SK-N-SH treated with all-trans-retinoic acid at 6 μM for 48 hours (cell line): ENCODE measurements at regions not wholly inside any gene's neighbourhood (a gene's known extent, or its start where the extent isn't known, plus 50 kb on each side); places are given as distances from the start of the nearest gene placed in this dataset.

Source experiments
- ATAC-seq: fragments of 200-7000 bp; cut with Tn5 transposase; 3 replicates; pipeline ENCODE4 v1.9.1; 2020; ENCODE audit warnings: mild to moderate bottlenecking, moderate library complexity
- ARNTL ChIP-seq: fragments of 450-650 bp; formaldehyde crosslinking; IDR thresholded peaks from 2 replicates; pipeline ENCODE4 v1.5.0; 2020; ENCODE audit warnings: low read depth, mild to moderate bottlenecking, moderate library complexity, borderline replicate concordance
- BACH2 ChIP-seq: fragments of 250-450 bp; sonication (Bioruptor Pico); IDR thresholded peaks from 2 replicates; pipeline ENCODE4 v1.9.0; 2021; ENCODE audit warnings: mild to moderate bottlenecking, borderline replicate concordance
- CSDC2 ChIP-seq: fragments of 250-450 bp; sonication (Bioruptor Pico); IDR thresholded peaks from 2 replicates; pipeline ENCODE4 v1.5.0; 2020; ENCODE audit warnings: mild to moderate bottlenecking, moderate library complexity
- ESRRG ChIP-seq: fragments of 250-450 bp; sonication (Bioruptor Pico); IDR thresholded peaks from 2 replicates; pipeline ENCODE4 v1.6.1; 2021; ENCODE audit warnings: mild to moderate bottlenecking
- GLIS3 ChIP-seq: fragments of 250-450 bp; sonication (Bioruptor Pico); IDR thresholded peaks from 2 replicates; pipeline ENCODE4 v1.5.0; 2020; ENCODE audit warnings: mild to moderate bottlenecking, moderate library complexity
- OSR1 ChIP-seq: fragments of 250-450 bp; sonication (Bioruptor Pico); IDR thresholded peaks from 2 replicates; pipeline ENCODE4 v1.8.0; 2022; ENCODE audit warnings: moderate library complexity, mild to moderate bottlenecking, inconsistent platforms
- PPARA ChIP-seq: fragments of 250-450 bp; sonication (Bioruptor Pico); IDR thresholded peaks from 2 replicates; pipeline ENCODE4 v1.5.0; 2020; ENCODE audit warnings: mild to moderate bottlenecking, borderline replicate concordance
- RARB ChIP-seq: fragments of 250-450 bp; sonication (Bioruptor Pico); IDR thresholded peaks from 2 replicates; pipeline ENCODE4 v1.8.0; 2021; ENCODE audit warnings: mild to moderate bottlenecking, moderate library complexity
- SNAI2 ChIP-seq: fragments of 250-450 bp; sonication (Bioruptor Pico); IDR thresholded peaks from 2 replicates; pipeline ENCODE4 v1.5.0; 2020; ENCODE audit warnings: mild to moderate bottlenecking, moderate library complexity
- TCF4 ChIP-seq: fragments of 250-450 bp; sonication (Bioruptor Pico); IDR thresholded peaks from 2 replicates; pipeline ENCODE4 v1.8.0; 2021; ENCODE audit warnings: mild to moderate bottlenecking, moderate library complexity, borderline replicate concordance
- TOX ChIP-seq: fragments of 250-450 bp; sonication (Bioruptor Pico); IDR thresholded peaks from 2 replicates; pipeline ENCODE4 v1.8.0; 2021; ENCODE audit warnings: mild to moderate bottlenecking, moderate library complexity, borderline replicate concordance
- ZC3H10 ChIP-seq: fragments of 250-450 bp; sonication (Bioruptor Pico); IDR thresholded peaks from 2 replicates; pipeline ENCODE4 v1.5.1; 2021; ENCODE audit warnings: mild to moderate bottlenecking, moderate library complexity
- ZFP3 ChIP-seq: fragments of 250-450 bp; sonication (Bioruptor Pico); IDR thresholded peaks from 2 replicates; pipeline ENCODE4 v1.5.0; 2020; ENCODE audit warnings: mild to moderate bottlenecking, moderate library complexity
- ZFP30 ChIP-seq: fragments of 450-650 bp; formaldehyde crosslinking; IDR thresholded peaks from 2 replicates; pipeline ENCODE4 v1.5.0; 2022; ENCODE audit warnings: mild to moderate bottlenecking, moderate library complexity
- ZNF70 ChIP-seq: fragments of 450-650 bp; formaldehyde crosslinking; IDR thresholded peaks from 2 replicates; pipeline ENCODE4 v1.5.0; 2020; ENCODE audit warnings: mild to moderate bottlenecking, moderate library complexity
- ZNF8 ChIP-seq: fragments of 450-650 bp; formaldehyde crosslinking; IDR thresholded peaks from 2 replicates; pipeline ENCODE4 v1.5.0; 2020; ENCODE audit warnings: mild to moderate bottlenecking, moderate library complexity
- TF ChIP-seq, protein P1 (sequence below): fragments of 250-450 bp; sonication (Bioruptor Pico); IDR thresholded peaks from 2 replicates; pipeline ENCODE4 v1.5.0; 2020; ENCODE audit warnings: mild to moderate bottlenecking, moderate library complexity
- TF ChIP-seq, protein P2 (sequence below): fragments of 250-450 bp; sonication (Bioruptor Pico); IDR thresholded peaks from 2 replicates; pipeline ENCODE4 v1.5.1; 2021; ENCODE audit warnings: mild to moderate bottlenecking, moderate library complexity
- TF ChIP-seq, protein P3 (sequence below): fragments of 250-450 bp; sonication (Bioruptor Pico); IDR thresholded peaks from 2 replicates; pipeline ENCODE4 v1.8.0; 2020; ENCODE audit warnings: mild to moderate bottlenecking, moderate library complexity, borderline replicate concordance
- TF ChIP-seq, protein P4 (sequence below): fragments of 250-450 bp; sonication (Bioruptor Pico); IDR thresholded peaks from 2 replicates; pipeline ENCODE4 v1.8.0; 2021; ENCODE audit warnings: low read depth, mild to moderate bottlenecking, moderate library complexity, borderline replicate concordance

DNA sequence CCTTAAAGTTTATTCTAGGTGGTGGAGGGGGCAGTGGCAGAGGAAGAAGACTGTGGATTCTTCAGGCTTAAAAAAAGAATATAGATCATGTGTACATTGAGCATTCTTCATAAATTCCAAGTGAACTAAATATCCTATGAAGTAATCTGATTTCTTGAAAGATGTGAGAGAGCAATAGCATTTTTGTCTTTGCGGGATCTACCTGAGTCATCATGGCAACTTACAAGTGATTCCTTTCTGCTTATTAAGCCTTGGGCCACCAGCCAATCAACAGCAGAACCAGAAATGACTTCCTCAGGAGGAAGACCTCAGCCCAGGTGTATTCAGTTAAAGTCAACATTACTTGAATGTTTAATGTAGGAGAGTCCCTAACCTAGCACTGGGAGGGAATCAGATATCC, 756.9 kb downstream of the TFAP2A start:
- ATAC-seq = no peak
- TF ChIP-seq ZFP30 (CRISPR knock-in tag) (no peak), ZNF70 (CRISPR knock-in tag) (no peak), ZNF8 (CRISPR knock-in tag) (no peak), CSDC2 (CRISPR knock-in tag) (no peak), TOX (CRISPR knock-in tag) (no peak), ZC3H10 (CRISPR knock-in tag) (no peak), BACH2 (CRISPR knock-in tag) (no peak), ZFP3 (no peak), OSR1 (no peak), ESRRG (no peak), TCF4 (CRISPR knock-in tag) (no peak)
- TF ChIP-seq, protein P1, sequence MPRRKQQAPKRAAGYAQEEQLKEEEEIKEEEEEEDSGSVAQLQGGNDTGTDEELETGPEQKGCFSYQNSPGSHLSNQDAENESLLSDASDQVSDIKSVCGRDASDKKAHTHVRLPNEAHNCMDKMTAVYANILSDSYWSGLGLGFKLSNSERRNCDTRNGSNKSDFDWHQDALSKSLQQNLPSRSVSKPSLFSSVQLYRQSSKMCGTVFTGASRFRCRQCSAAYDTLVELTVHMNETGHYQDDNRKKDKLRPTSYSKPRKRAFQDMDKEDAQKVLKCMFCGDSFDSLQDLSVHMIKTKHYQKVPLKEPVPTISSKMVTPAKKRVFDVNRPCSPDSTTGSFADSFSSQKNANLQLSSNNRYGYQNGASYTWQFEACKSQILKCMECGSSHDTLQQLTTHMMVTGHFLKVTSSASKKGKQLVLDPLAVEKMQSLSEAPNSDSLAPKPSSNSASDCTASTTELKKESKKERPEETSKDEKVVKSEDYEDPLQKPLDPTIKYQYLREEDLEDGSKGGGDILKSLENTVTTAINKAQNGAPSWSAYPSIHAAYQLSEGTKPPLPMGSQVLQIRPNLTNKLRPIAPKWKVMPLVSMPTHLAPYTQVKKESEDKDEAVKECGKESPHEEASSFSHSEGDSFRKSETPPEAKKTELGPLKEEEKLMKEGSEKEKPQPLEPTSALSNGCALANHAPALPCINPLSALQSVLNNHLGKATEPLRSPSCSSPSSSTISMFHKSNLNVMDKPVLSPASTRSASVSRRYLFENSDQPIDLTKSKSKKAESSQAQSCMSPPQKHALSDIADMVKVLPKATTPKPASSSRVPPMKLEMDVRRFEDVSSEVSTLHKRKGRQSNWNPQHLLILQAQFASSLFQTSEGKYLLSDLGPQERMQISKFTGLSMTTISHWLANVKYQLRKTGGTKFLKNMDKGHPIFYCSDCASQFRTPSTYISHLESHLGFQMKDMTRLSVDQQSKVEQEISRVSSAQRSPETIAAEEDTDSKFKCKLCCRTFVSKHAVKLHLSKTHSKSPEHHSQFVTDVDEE (CRISPR knock-in tag) = no peak
- TF ChIP-seq, protein P2, sequence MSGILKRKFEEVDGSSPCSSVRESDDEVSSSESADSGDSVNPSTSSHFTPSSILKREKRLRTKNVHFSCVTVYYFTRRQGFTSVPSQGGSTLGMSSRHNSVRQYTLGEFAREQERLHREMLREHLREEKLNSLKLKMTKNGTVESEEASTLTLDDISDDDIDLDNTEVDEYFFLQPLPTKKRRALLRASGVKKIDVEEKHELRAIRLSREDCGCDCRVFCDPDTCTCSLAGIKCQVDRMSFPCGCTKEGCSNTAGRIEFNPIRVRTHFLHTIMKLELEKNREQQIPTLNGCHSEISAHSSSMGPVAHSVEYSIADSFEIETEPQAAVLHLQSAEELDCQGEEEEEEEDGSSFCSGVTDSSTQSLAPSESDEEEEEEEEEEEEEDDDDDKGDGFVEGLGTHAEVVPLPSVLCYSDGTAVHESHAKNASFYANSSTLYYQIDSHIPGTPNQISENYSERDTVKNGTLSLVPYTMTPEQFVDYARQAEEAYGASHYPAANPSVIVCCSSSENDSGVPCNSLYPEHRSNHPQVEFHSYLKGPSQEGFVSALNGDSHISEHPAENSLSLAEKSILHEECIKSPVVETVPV (CRISPR knock-in tag) = no peak

DNA sequence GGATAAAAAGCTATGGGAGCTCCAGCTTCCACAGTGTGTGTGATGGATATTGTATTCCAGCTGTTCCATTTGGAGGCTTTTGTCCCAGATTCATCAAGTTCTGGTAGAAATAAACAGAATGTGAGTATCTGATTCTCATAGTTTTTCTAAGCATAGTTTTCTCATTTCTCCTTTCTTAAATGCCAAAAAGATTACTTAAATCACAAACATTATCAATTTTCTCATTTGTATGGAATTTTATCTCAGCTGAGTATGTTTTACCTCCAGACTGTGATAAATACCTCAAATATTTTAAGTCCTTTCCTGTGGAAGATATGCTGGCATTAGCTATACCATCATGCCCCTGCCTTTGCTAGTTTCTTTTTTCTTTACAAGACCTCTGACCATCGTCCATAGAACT, 767.3 kb downstream of the TFAP2A start:
- TF ChIP-seq OSR1 (no peak), ZFP3 (no peak), BACH2 (CRISPR knock-in tag) (no peak), ZNF8 (CRISPR knock-in tag) (no peak), TOX (CRISPR knock-in tag) (no peak), CSDC2 (CRISPR knock-in tag) (no peak), SNAI2 (CRISPR knock-in tag) (no peak), RARB (CRISPR knock-in tag) (no peak), ARNTL (CRISPR knock-in tag) (no peak), TCF4 (CRISPR knock-in tag) (no peak), PPARA (CRISPR knock-in tag) (no peak), ZNF70 (CRISPR knock-in tag) (no peak), GLIS3 (no peak)
- TF ChIP-seq, protein P3, sequence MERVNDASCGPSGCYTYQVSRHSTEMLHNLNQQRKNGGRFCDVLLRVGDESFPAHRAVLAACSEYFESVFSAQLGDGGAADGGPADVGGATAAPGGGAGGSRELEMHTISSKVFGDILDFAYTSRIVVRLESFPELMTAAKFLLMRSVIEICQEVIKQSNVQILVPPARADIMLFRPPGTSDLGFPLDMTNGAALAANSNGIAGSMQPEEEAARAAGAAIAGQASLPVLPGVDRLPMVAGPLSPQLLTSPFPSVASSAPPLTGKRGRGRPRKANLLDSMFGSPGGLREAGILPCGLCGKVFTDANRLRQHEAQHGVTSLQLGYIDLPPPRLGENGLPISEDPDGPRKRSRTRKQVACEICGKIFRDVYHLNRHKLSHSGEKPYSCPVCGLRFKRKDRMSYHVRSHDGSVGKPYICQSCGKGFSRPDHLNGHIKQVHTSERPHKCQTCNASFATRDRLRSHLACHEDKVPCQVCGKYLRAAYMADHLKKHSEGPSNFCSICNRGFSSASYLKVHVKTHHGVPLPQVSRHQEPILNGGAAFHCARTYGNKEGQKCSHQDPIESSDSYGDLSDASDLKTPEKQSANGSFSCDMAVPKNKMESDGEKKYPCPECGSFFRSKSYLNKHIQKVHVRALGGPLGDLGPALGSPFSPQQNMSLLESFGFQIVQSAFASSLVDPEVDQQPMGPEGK (CRISPR knock-in tag) = no peak
- TF ChIP-seq, protein P4, sequence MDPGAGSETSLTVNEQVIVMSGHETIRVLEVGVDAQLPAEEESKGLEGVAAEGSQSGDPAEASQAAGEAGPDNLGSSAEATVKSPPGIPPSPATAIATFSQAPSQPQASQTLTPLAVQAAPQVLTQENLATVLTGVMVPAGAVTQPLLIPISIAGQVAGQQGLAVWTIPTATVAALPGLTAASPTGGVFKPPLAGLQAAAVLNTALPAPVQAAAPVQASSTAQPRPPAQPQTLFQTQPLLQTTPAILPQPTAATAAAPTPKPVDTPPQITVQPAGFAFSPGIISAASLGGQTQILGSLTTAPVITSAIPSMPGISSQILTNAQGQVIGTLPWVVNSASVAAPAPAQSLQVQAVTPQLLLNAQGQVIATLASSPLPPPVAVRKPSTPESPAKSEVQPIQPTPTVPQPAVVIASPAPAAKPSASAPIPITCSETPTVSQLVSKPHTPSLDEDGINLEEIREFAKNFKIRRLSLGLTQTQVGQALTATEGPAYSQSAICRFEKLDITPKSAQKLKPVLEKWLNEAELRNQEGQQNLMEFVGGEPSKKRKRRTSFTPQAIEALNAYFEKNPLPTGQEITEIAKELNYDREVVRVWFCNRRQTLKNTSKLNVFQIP (CRISPR knock-in tag) = no peak
- TF ChIP-seq, protein P1 (CRISPR knock-in tag) = no peak
- TF ChIP-seq, protein P2 (CRISPR knock-in tag) = no peak
- ATAC-seq = no peak
